HepG2 (cell line): ENCODE measurements at regions not wholly inside any gene's neighbourhood (a gene's known extent, or its start where the extent isn't known, plus 50 kb on each side); places are given as distances from the start of the nearest gene placed in this dataset.

Experiments
- ATAC-seq: fragments of 200-7000 bp; cut with Tn5 transposase; 3 replicates; pipeline ENCODE4 v1.9.1; 2020; ENCODE audit warnings: mild to moderate bottlenecking, moderate library complexity
- BruUV-seq: library from RNA; stranded (reverse); fragments of 400-500 nt; replicated peaks from 2 replicates; lab custom pipeline; 2021; lab: Mats Ljungman, UMichigan
- CTCF ChIA-PET: fragments of 300-600 bp; formaldehyde crosslinking; extraction: SDS; loops from one replicate; lab custom pipeline; 2021; ENCODE audit warnings: low total read pairs, inconsistent platforms, low intra/inter-chr PET ratio; lab: Yijun Ruan, JAX
- POLR2A ChIA-PET: fragments of 350-600 bp; sonication (Branson Sonifier 250); formaldehyde crosslinking; loops from one replicate; lab custom pipeline; 2020; ENCODE audit warnings: antibody characterized with exemption, inconsistent platforms; lab: Yijun Ruan, JAX
- DNase-seq: peaks from one replicate; pipeline ENCODE4 v3.0.0-alpha.2; 2015; ENCODE audit warnings: low spot score
- FAIRE-seq: peaks from 3 replicates; lab custom pipeline; 2011; peaks lifted over from hg19 to GRCh38; lab: Jason Lieb, UNC
- H2AFZ ChIP-seq: one replicate; pipeline ENCODE4 v1.6.1; 2011; ENCODE audit warnings: low read length, inconsistent platforms
- H3K27ac ChIP-seq: fragments of 300-600 bp; 3 replicates; pipeline ENCODE4 v1.8.0; 2011; ENCODE audit warnings: mixed run types, mild to moderate bottlenecking, mixed read lengths, low read length, inconsistent platforms; ENCODE audit not compliant: insufficient read depth; ENCODE audit errors: extremely low read length
- H3K27me3 ChIP-seq, 2 experiments: fragments of 200-600 bp in 1 of 2; 2 replicates in 1 of 2; 3 replicates in 1 of 2; pipeline versions ENCODE4 v1.6.0 to v1.8.0; 2011; ENCODE audit warnings: low read length in 2 of 2, mild to moderate bottlenecking in 2 of 2, moderate library complexity in 2 of 2, inconsistent platforms in 1 of 2; ENCODE audit not compliant: insufficient read depth in 2 of 2, control insufficient read depth in 1 of 2
- H3K36me3 ChIP-seq, 2 experiments: fragments of 200-600 bp in 1 of 2; replicated peaks in 1 of 2; 2 replicates in 1 of 2; 3 replicates in 1 of 2; pipeline versions ENCODE4 v1.5.1 to v1.8.0; 2011; ENCODE audit warnings: low read length in 2 of 2, inconsistent platforms in 1 of 2; ENCODE audit not compliant: insufficient read depth in 2 of 2, control insufficient read depth in 1 of 2
- H3K4me1 ChIP-seq: 2 replicates; pipeline ENCODE4 v1.5.1; 2012; ENCODE audit warnings: low read length, inconsistent platforms; ENCODE audit not compliant: insufficient read depth
- H3K4me2 ChIP-seq: 2 replicates; pipeline ENCODE4 v1.6.0; 2011; ENCODE audit warnings: low read depth, low read length, inconsistent platforms
- H3K4me3 ChIP-seq, 3 experiments: fragments of 200-600 bp in 1 of 3; sonication (generic), shearing (Covaris generic) in 1 of 3; replicated peaks in 1 of 3; 2 replicates each; pipeline ENCODE4 v1.5.1; 2011 to 2016; ENCODE audit warnings: low read length in 3 of 3, inconsistent platforms in 2 of 3, low read depth in 2 of 3, mild to moderate bottlenecking in 2 of 3, control low read depth in 1 of 3, mixed read lengths in 1 of 3; ENCODE audit not compliant: insufficient read depth in 1 of 3
- H3K79me2 ChIP-seq: one replicate; pipeline ENCODE4 v1.6.1; 2011; ENCODE audit warnings: low read length, inconsistent platforms; ENCODE audit not compliant: insufficient read depth
- H3K9ac ChIP-seq: 2 replicates; pipeline ENCODE4 v1.6.0; 2011; ENCODE audit warnings: mild to moderate bottlenecking, low read depth, low read length, inconsistent platforms; ENCODE audit not compliant: insufficient read depth
- H3K9me3 ChIP-seq: 2 replicates; pipeline ENCODE4 v1.5.1; 2012; ENCODE audit warnings: mild to moderate bottlenecking, low read length
- H4K20me1 ChIP-seq: 2 replicates; pipeline ENCODE4 v1.6.0; 2011; ENCODE audit warnings: inconsistent platforms, mild to moderate bottlenecking, low read length, moderate library complexity; ENCODE audit not compliant: insufficient read depth
- KIAA2018 ChIP-seq: sonication (generic); formaldehyde crosslinking; IDR thresholded peaks from 2 replicates; pipeline ENCODE4 v1.5.0; 2020; ENCODE audit warnings: mild to moderate bottlenecking, missing genetic modification reagents, borderline replicate concordance
- PLRG1 ChIP-seq: fragments of 450-650 bp; conservative IDR thresholded peaks from 2 replicates; pipeline ENCODE4 v1.6.1; 2016
- POLR2G ChIP-seq: fragments of 200-400 bp; formaldehyde crosslinking; IDR thresholded peaks from 2 replicates; pipeline ENCODE4 v1.6.1; 2018; ENCODE audit warnings: mild to moderate bottlenecking, low read depth, low read length, moderate library complexity
- PRMT3 ChIP-seq: sonication (generic); formaldehyde crosslinking; IDR thresholded peaks from 2 replicates; pipeline ENCODE4 v1.8.1; 2022; ENCODE audit warnings: low read depth, mild to moderate bottlenecking, moderate library complexity, missing genetic modification reagents, borderline replicate concordance
- RARA ChIP-seq: IDR thresholded peaks from 2 replicates; pipeline ENCODE4 v1.6.1; 2016; ENCODE audit warnings: missing genetic modification reagents, missing compliant biosample characterization
- RNF2 ChIP-seq: fragments of 450-650 bp; conservative IDR thresholded peaks from 2 replicates; pipeline ENCODE4 v1.6.1; 2016; ENCODE audit warnings: low read depth
- ZBTB26 ChIP-seq: IDR thresholded peaks from 2 replicates; pipeline ENCODE4 v1.6.1; 2016; ENCODE audit warnings: missing compliant biosample characterization, missing genetic modification reagents, borderline replicate concordance
- ZFY ChIP-seq: sonication (generic); formaldehyde crosslinking; IDR thresholded peaks from 2 replicates; pipeline ENCODE4 v1.4.0; 2020; ENCODE audit warnings: missing genetic modification reagents
- ZNF343 ChIP-seq: sonication (generic); formaldehyde crosslinking; IDR thresholded peaks from 2 replicates; pipeline ENCODE4 v1.4.0; 2020; ENCODE audit warnings: mild to moderate bottlenecking, missing genetic modification reagents
- WGBS: methylation state at CpG from one replicate; pipeline ENCODE4 v1.1.6; 2017; ENCODE audit warnings: low lambda C conversion rate; 5-methylcytosine and 5-hydroxymethylcytosine counted together
- in situ Hi-C: cut with HindIII; loops from 2 replicates; pipeline ENCODE4 v1.10.0; 2017; ENCODE audit warnings: low pct_unique_long_range_greater_than_20kb; ENCODE audit not compliant: extremely low pct_ligation_motif_present
- intact Hi-C: fragments of 100-400 bp; cut with micrococcal nuclease; formaldehyde crosslinking; loops from one replicate; pipeline ENCODE4 v1.10.0; 2022; ENCODE audit not compliant: unreplicated experiment
- TF ChIP-seq, protein P1 (sequence below): sonication (generic); formaldehyde crosslinking; IDR thresholded peaks from 2 replicates; pipeline ENCODE4 v1.8.0; 2022; ENCODE audit warnings: missing genetic modification reagents, mild to moderate bottlenecking, borderline replicate concordance

- no peak overlapping the region for H2AFZ ChIP-seq
- no peak for FAIRE-seq
- ChIA-PET CTCF (no interaction called here), POLR2A (no interaction called here)
- intact Hi-C loops, result no loop called here
- H3K27ac ChIP-seq, result no peak overlapping the region
- H3K9ac ChIP-seq, result no peak overlapping the region
- H3K4me1 ChIP-seq, result no peaks in the 10 kb centered on the region
- H3K79me2 ChIP-seq, result no peaks in the 10 kb centered on the region
- H3K4me2 ChIP-seq, result no peak overlapping the region
- no TSS peak for BruUV-seq
- in situ Hi-C loops, result no loop called here
- WGBS, result 44% methylated on average over 5 of the region's 5 CpGs
- H3K36me3 ChIP-seq, result no peaks in the 10 kb centered on the region
- TF ChIP-seq RNF2, result no peak
- TF ChIP-seq RARA, result no peak
- TF ChIP-seq KIAA2018 (CRISPR knock-in tag), result no peak
- no peak for TF ChIP-seq ZFY (CRISPR knock-in tag)
- TF ChIP-seq ZNF343 (CRISPR knock-in tag), result no peak
- TF ChIP-seq, protein P1, sequence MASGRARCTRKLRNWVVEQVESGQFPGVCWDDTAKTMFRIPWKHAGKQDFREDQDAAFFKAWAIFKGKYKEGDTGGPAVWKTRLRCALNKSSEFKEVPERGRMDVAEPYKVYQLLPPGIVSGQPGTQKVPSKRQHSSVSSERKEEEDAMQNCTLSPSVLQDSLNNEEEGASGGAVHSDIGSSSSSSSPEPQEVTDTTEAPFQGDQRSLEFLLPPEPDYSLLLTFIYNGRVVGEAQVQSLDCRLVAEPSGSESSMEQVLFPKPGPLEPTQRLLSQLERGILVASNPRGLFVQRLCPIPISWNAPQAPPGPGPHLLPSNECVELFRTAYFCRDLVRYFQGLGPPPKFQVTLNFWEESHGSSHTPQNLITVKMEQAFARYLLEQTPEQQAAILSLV, result no peak
- TF ChIP-seq PRMT3 (CRISPR knock-in tag), result no peak
- TF ChIP-seq POLR2G, result no peak
- no peak for TF ChIP-seq ZBTB26
- no peak for TF ChIP-seq PLRG1
- DNase-seq, result no peak
- H3K27me3 ChIP-seq, result no peaks in the 10 kb centered on the region
- no peaks in the 10 kb centered on the region for H4K20me1 ChIP-seq
- ATAC-seq, result no peak
- no peak overlapping the region for H3K4me3 ChIP-seq
- peaks cover 100% of the 10 kb centered on the region for H3K9me3 ChIP-seq
Observed at GRCh38 chr19:27720155-27720554, 1492.8 kb downstream of the UQCRFS1 start.
